Endothelial cell of hepatic sinusoid (primary cell): ENCODE measurements at regions not wholly inside any gene's neighbourhood (a gene's known extent, or its start where the extent isn't known, plus 50 kb on each side); places are given as distances from the start of the nearest gene placed in this dataset.

Experiments
- in situ Hi-C: cut with HindIII; loops from 2 replicates; pipeline ENCODE4 v1.10.0; 2017; ENCODE audit warnings: low sequenced_read_pairs

- in situ Hi-C loops = no loop called here
These were observed 243.4 kb upstream of the IRX5 start for GRCh38 chr16:54687043-54687899.

DNA sequence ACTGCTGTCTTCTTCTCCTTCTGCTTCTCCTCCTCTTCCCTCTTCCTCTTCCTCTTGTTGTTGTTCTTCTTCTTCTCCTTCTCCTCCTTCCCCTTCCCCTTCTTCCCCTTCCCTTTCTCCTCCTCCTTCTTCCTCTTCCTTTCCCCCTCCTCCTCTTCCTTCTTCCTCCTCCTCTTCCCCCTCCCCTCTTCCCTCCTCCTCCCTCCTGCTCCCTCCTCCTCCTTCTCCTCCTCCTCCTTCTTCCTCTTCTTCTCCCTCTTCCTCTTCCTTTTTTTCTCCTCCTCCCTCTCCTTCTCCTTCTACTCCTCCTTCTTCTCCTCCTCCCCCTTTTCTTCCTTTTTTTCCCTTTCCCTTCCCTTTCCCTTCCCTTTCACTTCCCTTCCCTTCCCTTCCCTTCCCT, 245.0 kb upstream of the IRX5 start:
- in situ Hi-C loops = no loop called here

- in situ Hi-C loops = no loop called here
These were observed 251.1 kb upstream of the IRX5 start for GRCh38 chr16:54679531-54679930.

DNA sequence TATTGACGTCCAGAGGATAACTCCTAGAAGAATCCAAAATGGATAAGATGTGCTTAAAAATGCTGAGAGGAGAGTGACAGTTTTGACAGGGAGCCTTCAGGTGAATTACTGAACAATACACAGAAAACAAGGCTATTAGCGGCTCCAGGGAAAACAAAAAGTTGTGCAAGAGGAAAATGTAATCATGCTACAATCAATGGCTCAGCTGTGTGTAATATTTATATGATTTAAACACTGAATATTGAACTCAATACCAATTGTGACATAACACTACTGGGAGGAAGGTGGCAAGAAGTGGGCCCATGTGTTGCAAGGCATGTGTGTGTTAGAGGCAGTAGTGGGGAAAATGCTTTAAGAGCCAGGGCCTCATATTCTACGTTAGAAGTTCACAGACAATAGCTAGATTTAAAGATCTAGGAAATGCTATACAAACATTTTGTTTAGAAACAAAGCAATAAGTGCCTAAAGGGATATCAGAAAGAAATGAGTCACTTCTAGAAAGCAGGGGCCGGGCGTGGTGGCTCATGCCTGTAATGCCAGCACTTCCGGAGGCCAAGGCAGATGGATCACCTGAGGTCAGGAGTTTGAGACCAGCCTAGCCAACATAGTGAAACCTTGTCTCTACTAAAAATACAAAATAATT, 253.2 kb upstream of the IRX5 start:
- in situ Hi-C loops = no loop called here

DNA sequence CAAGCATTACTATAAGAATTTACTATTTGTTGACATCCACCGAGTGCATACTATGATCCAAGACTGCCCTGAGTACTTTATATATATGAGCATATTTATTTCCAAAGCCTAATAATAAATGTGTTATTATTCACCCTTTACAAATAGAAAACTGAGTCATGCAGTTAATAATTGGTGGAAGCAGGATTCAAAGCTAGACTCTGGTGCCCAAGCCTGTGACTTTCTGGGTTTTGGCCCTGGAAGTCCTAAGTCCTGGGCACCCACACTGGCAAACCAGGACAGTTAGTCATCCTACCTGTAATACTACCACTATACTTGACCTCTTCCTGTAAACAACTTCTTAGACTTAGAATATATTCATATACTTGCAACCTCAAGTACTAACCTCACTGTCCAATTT, 257.4 kb upstream of the IRX5 start:
- in situ Hi-C loops = no loop called here

DNA sequence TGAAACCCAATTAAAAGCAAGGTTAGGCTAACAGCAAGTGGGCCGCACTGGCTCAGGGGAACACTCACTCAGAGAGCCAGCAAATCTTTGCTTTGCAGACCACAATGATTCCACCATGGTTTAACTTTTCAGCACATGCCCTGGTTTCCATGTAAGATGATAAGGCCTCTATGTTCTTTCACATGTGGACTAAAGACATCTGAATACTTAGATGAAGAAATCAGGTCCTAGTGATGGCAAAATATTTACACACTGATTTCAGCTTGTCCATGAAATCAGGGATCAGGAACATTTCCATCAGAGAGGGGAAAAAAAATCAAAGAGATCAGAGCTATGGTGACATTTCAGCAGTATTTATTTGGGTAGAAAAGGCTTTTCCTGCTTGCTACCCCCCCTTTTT, 258.2 kb upstream of the IRX5 start:
- in situ Hi-C loops = no loop called here

- in situ Hi-C loops = no loop called here
These were observed 273.0 kb upstream of the IRX5 start for GRCh38 chr16:54657709-54658102.

DNA sequence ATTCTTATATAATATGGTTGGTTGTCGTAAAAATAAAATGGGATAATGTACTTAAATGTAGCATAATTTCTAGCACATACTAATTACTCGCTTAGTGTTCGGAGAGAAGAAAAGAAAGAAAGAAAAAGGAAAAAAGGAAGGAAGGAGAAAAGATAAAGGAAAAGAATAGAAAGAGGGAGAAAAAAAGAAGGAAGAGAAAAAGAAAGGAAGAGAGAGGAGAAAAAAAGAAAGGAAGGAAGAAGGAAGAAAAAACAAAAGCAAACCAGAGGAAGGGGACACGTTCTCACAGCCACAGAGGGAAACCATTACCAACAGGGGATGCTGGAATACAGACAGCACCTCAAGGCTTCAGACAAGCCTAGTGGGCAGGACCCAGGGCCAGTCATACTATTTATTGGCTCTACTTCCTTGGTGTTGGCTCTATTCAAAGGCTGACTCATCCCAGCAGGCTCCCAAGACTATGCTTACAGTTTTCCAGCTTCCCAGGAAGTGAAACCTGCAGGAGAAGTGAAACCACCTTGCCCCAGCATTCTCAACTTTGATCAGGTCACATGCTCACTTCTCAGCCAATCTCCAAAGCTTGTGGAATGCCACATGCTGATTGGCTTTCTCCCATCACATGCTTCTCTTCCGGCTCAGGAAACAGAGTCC, 273.5 kb upstream of the IRX5 start:
- in situ Hi-C loops = no loop called here

GRCh38 chr16:54655121-54655590, 275.5 kb upstream of the IRX5 start:
- in situ Hi-C loops = no loop called here

GRCh38 chr16:54654429-54654828, 276.2 kb upstream of the IRX5 start:
- in situ Hi-C loops = no loop called here

DNA sequence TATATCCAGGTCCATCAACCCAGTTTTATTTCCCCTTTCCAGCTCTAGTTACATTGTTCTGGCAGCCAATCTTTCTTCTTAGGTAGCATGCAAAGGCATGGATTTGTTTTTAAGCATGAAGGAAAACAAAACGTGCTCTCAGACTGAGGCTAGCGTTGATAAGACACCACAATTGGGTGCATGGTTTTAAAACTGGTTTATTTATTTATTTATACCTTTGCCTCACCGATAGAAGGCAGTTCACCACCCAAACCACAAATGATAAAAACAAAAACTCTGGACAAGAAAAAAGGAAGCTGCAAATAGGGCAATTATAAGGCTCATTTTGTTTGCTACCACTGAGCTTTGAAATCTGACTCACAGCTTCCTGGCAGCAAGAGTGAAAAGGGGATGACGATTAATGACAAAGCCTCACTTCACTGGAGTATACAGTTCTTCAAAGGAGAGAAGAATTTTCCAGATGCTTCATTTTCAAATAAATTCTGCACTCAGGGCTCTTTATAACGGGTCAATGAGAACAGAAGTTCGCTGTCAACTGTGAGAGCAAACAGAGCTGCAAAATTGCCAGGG, 278.4 kb upstream of the IRX5 start:
- in situ Hi-C loops = no loop called here

- in situ Hi-C loops = no loop called here
These were observed 279.0 kb upstream of the IRX5 start for GRCh38 chr16:54651440-54652195.

DNA sequence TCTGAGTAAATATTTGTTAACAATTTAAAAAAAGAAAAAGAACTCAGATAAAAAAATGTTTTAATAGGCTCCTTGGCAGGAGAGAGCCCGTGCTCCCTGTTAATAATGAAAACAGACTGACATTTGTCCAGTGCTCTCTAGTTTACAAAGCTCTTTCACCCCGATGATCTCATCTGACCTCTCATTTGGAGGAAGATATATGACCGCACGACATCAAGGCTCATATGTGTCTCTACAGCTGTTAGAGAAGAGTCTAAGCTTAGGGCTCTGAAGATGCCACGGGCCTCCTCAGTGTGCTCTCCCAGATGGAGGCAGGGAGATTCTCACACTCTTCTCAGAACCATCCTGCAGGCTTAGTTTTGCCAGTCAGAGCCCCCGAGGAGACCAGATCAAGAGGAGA, 280.8 kb upstream of the IRX5 start:
- in situ Hi-C loops = no loop called here

DNA sequence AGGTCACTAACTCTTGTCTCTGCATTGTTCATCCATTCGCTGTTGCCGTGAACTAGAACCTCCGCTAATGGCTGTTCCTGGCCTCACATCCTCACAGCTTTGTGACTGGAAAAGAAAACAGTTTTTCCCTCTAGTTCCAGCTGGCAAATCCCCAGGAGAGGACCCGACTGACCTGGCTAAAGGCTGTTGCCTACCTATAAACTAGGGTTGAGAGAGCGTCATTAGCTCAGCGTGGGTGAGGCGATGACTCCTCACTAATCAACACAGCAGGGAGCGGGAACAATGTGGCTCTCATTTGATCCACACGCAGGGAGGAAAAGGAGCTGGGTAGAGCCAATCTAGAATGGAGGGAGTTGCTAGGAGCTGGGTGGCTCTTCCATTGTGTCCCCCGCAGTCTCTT, 282.1 kb upstream of the IRX5 start:
- in situ Hi-C loops = no loop called here

DNA sequence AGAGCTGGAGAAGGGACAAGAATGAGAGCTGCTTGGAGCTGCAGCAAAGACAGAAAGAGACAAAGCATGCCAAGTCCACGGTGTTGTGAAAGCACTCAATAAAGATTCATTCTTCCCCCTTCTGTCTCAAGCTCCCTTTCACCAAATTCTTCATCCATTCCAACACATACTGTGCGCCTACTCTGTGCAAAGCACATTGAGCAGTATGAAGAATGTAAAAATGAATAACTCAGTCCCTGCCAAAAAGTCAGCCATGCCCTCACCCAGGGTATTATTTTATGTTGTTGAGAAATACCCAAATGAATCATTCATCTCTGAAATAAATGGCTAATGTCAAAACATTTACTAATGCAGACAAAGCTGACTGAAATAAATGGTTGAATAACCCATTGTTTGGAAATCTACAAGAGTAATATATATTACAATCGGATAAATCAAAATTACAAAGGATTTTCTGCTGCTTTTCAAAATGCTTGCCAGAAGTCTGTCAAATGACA, 282.9 kb upstream of the IRX5 start:
- in situ Hi-C loops = no loop called here

GRCh38 chr16:54647216-54647615, 283.4 kb upstream of the IRX5 start:
- in situ Hi-C loops = no loop called here

GRCh38 chr16:54645345-54645744, 285.3 kb upstream of the IRX5 start:
- in situ Hi-C loops = no loop called here

GRCh38 chr16:54636221-54636793, 294.4 kb upstream of the IRX5 start:
- in situ Hi-C loops = no loop called here

DNA sequence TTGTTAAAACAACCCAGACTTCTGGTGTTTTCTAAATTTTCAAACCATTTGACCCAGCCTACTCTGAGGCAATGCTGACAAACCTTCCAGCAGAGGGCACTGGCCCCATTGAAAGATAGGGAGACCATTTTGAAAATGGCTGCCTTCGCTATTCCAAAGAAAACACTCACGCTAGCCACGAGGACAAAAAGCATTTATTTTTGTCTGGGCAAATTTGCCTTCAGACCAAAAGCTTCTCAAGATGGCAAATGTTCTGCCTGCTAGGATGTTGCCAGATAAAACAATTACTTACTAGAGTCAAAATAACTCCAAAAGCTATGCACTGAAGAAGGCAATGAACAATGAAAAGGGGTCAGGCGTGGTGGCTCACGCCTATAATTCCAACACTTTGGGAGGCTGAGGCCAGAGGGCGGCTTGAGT, 296.7 kb upstream of the IRX5 start:
- in situ Hi-C loops = no loop called here
